Vagina (tissue), 2 donors: ENCODE measurements at regions not wholly inside any gene's neighbourhood (a gene's known extent, or its start where the extent isn't known, plus 50 kb on each side); places are given as distances from the start of the nearest gene placed in this dataset.

Experiments used
- DNase-seq, 2 donors: peaks; one replicate each; pipeline ENCODE4 v3.0.0-alpha.2; 2017; ENCODE audit errors: extremely low spot score in 2 of 2
- H3K27ac ChIP-seq: fragments of 200-600 bp; sonication (generic); one replicate; pipeline ENCODE4 v1.5.1; 2019
- H3K27me3 ChIP-seq: fragments of 200-600 bp; sonication (generic); one replicate; pipeline ENCODE4 v1.5.1; 2019
- H3K36me3 ChIP-seq, 2 donors: fragments of 200-600 bp; sonication (generic); one replicate each; pipeline ENCODE4 v1.5.1; 2017 to 2019
- H3K4me1 ChIP-seq: fragments of 200-600 bp; sonication (generic); one replicate; pipeline ENCODE4 v1.5.1; 2019
- H3K4me3 ChIP-seq, 2 donors: fragments of 200-600 bp; sonication (generic); 1 replicate in 1 of 2; 2 replicates in 1 of 2; pipeline ENCODE4 v1.5.1; 2016 to 2019
- H3K9me3 ChIP-seq: fragments of 200-600 bp; sonication (generic); one replicate; pipeline ENCODE4 v1.5.1; 2019
- CTCF ChIP-seq, 3 experiments: fragments of 450-650 bp in 2 of 3; fragments of 200-600 bp in 1 of 3; sonication (generic) in 1 of 3; IDR thresholded peaks; one replicate each; pipeline ENCODE4 v1.5.1; 2017 to 2019; ENCODE audit warnings: antibody characterized with exemption in 3 of 3, mild to moderate bottlenecking in 2 of 3, moderate library complexity in 2 of 3
- POLR2A ChIP-seq, 2 donors: fragments of 450-650 bp; IDR thresholded peaks; one replicate each; pipeline ENCODE4 v1.6.1; 2017; ENCODE audit warnings: antibody characterized with exemption in 2 of 2, mild to moderate bottlenecking in 2 of 2, moderate library complexity in 2 of 2
- POLR2AphosphoS5 ChIP-seq, 2 donors: sonication (generic); formaldehyde crosslinking; IDR thresholded peaks; one replicate each; pipeline ENCODE4 v1.9.0; 2017; ENCODE audit warnings: antibody characterized with exemption in 2 of 2, mild to moderate bottlenecking in 2 of 2, low read depth in 1 of 2; ENCODE audit not compliant: insufficient read depth in 1 of 2
- intact Hi-C: fragments of 100-400 bp; cut with DNase I; formaldehyde crosslinking; loops from one replicate; pipeline ENCODE4 v1.15.1; 2023

DNA sequence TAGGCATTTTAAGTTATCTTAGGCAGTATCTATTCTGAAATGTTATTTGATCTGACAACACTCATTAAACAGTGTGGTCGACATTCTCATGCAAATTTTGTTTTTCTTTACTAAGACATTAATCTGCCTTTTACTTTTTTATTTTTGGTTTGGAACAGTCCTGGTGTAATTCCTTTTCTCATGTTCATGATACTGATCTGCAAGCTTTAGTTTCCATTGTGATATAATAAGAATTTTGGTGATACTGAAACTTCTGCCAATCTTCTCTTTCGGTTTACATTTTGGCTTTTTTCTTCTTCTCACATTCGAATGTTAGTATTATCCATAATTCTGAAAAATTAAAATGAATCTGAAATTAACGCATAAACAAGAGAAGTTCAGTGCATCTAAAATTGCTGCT, 281.9 kb upstream of the MTPN start:
- no peaks in the 10 kb centered on the region for H3K9me3 ChIP-seq

GRCh38 chr7:136256491-136256890, 279.3 kb upstream of the MTPN start:
- intact Hi-C loops, result no loop called here

More for the DNA sequence above, 281.9 kb upstream of the MTPN start:
- H3K36me3 ChIP-seq, result no peaks in the 10 kb centered on the region
- no peak overlapping the region for H3K4me3 ChIP-seq
- intact Hi-C loops, result no loop called here
- no peak overlapping the region for H3K27ac ChIP-seq
- TF ChIP-seq CTCF (IDR thresholded peaks at IDR 0.05) (no peak), POLR2A (IDR thresholded peaks at IDR 0.05) (no peak)
- H3K4me1 ChIP-seq, result no peaks in the 10 kb centered on the region
- no peaks in the 10 kb centered on the region for H3K27me3 ChIP-seq
- no peak for DNase-seq

DNA sequence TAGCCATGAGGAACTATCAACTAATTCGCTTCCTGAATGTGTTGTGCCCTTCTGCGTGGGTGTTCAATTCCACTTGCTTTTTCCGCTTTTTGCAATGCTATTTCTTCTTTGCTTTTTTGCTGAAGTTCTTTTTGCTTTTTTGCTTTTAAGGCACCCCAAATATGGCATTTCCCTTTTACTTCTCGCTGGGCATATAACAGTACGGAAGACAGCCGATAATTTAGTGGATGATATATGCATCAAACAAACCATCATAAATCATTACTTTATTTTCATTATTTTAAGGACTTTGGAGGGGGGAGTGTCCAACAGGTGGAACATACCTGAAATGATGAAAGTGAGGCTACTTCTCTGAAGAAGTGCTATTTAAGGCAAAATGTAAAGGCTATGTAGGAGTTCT, 277.0 kb upstream of the MTPN start:
- no peak for DNase-seq
- Histone ChIP-seq H3K9me3 (no peaks in the 10 kb centered on the region), H3K27me3 (no peaks in the 10 kb centered on the region), H3K4me3 (no peak overlapping the region), H3K4me1 (no peaks in the 10 kb centered on the region), H3K36me3 (no peaks in the 10 kb centered on the region), H3K27ac (no peak overlapping the region)
- TF ChIP-seq POLR2A (IDR thresholded peaks at IDR 0.05) (no peak), CTCF (IDR thresholded peaks at IDR 0.05) (no peak), POLR2AphosphoS5 (IDR thresholded peaks at IDR 0.05; ENCODE audit: insufficient read depth in 1 of 2, low read depth in 1 of 2) (no peak)
- intact Hi-C loops, result no loop called here

More at GRCh38 chr7:136256491-136256890, 279.3 kb upstream of the MTPN start:
- DNase-seq, result no peak
- no peak overlapping the region for H3K4me3 ChIP-seq
- H3K36me3 ChIP-seq, result no peaks in the 10 kb centered on the region
- no peaks in the 10 kb centered on the region for H3K9me3 ChIP-seq
- H3K27ac ChIP-seq, result no peak overlapping the region
- TF ChIP-seq POLR2A (IDR thresholded peaks at IDR 0.05) (no peak), POLR2AphosphoS5 (IDR thresholded peaks at IDR 0.05; ENCODE audit: insufficient read depth in 1 of 2, low read depth in 1 of 2) (no peak), CTCF (IDR thresholded peaks at IDR 0.05) (no peak)
- no peaks in the 10 kb centered on the region for H3K27me3 ChIP-seq
- H3K4me1 ChIP-seq, result no peaks in the 10 kb centered on the region

- intact Hi-C loops, result no loop called here
- Histone ChIP-seq H3K4me1 (no peaks in the 10 kb centered on the region), H3K9me3 (no peaks in the 10 kb centered on the region), H3K27ac (no peak overlapping the region), H3K4me3 (no peak overlapping the region), H3K27me3 (no peaks in the 10 kb centered on the region), H3K36me3 (no peaks in the 10 kb centered on the region)
- no peak for DNase-seq
- TF ChIP-seq POLR2A (IDR thresholded peaks at IDR 0.05) (no peak), POLR2AphosphoS5 (IDR thresholded peaks at IDR 0.05; ENCODE audit: insufficient read depth in 1 of 2, low read depth in 1 of 2) (no peak), CTCF (IDR thresholded peaks at IDR 0.05) (no peak)
These were observed 274.7 kb upstream of the MTPN start for GRCh38 chr7:136251826-136252225.

GRCh38 chr7:136247211-136247610, 270.1 kb upstream of the MTPN start:
- no peaks in the 10 kb centered on the region for H3K9me3 ChIP-seq
- no peak overlapping the region for H3K4me3 ChIP-seq
- H3K27ac ChIP-seq, result no peak overlapping the region
- intact Hi-C loops, result no loop called here
- no peaks in the 10 kb centered on the region for H3K36me3 ChIP-seq
- no peak for DNase-seq
- TF ChIP-seq POLR2A (IDR thresholded peaks at IDR 0.05) (no peak), CTCF (IDR thresholded peaks at IDR 0.05) (no peak), POLR2AphosphoS5 (IDR thresholded peaks at IDR 0.05; ENCODE audit: insufficient read depth in 1 of 2, low read depth in 1 of 2) (no peak)
- no peaks in the 10 kb centered on the region for H3K4me1 ChIP-seq
- no peaks in the 10 kb centered on the region for H3K27me3 ChIP-seq
